ENCODE measurements at regions not wholly inside any gene's neighbourhood (a gene's known extent, or its start where the extent isn't known, plus 50 kb on each side); places are given as distances from the start of the nearest gene placed in this dataset.
A peak's percentile ranks its signal among the peaks of the same experiment; 100 is the strongest.
"Not testable (repeated sequence)": the region's sequence is repeated elsewhere in the genome, so short reads cannot be mapped to it uniquely, and the experiment has no call there.

- DNase-seq, result no peak
Measured at GRCh38 chr7:65317372-65317771, 56.3 kb upstream of the ZNF92 start.

- DNase-seq, result no peak
Measured at GRCh38 chr7:65310761-65311160, 62.9 kb upstream of the ZNF92 start.

GRCh38 chr7:65308300-65308678 lies 65.4 kb upstream of the ZNF92 start:
- DNase-seq, result no peak

- DNase-seq, result peak; percentile 55 to 59
Measured at GRCh38 chr7:65307651-65308299, 65.9 kb upstream of the ZNF92 start.

- DNase-seq, result no peak
Measured at GRCh38 chr7:65304175-65304574, 69.5 kb upstream of the ZNF92 start.

- no peak for DNase-seq
Measured at GRCh38 chr7:65302883-65303282, 70.8 kb upstream of the ZNF92 start.

- no peak for DNase-seq
Measured at GRCh38 chr7:65301007-65301406, 72.6 kb upstream of the ZNF92 start.

GRCh38 chr7:65295409-65295808 lies 78.2 kb upstream of the ZNF92 start:
- DNase-seq, result no peak

GRCh38 chr7:65290340-65290739 lies 83.3 kb upstream of the ZNF92 start:
- DNase-seq, result not testable (repeated sequence)

- DNase-seq, result no peak
Measured at GRCh38 chr7:65287023-65287422, 86.6 kb upstream of the ZNF92 start.

- DNase-seq, result no peak
Measured at GRCh38 chr7:65285906-65286864, 87.5 kb upstream of the ZNF92 start.

GRCh38 chr7:65285241-65285640 lies 88.4 kb upstream of the ZNF92 start:
- not testable (repeated sequence) for DNase-seq

- DNase-seq, result no peak
Measured at GRCh38 chr7:65279795-65280194, 93.9 kb upstream of the ZNF92 start.

- no peak for DNase-seq
Measured at GRCh38 chr7:65276822-65277221, 96.8 kb upstream of the ZNF92 start.

GRCh38 chr7:65271502-65271901 lies 102.2 kb upstream of the ZNF92 start:
- not testable (repeated sequence) for DNase-seq

- peak; percentile 76 to 79 for DNase-seq
Measured at GRCh38 chr7:65269150-65269856, 104.4 kb upstream of the ZNF92 start.

- DNase-seq, result no peak
Measured at GRCh38 chr7:65268782-65269149, 104.9 kb upstream of the ZNF92 start.

- no peak for DNase-seq
Measured at GRCh38 chr7:65265933-65266519, 107.6 kb upstream of the ZNF92 start.

- no peak for DNase-seq
Measured at GRCh38 chr7:65264258-65264657, 109.4 kb upstream of the ZNF92 start.

GRCh38 chr7:65260673-65261072 lies 113.0 kb upstream of the ZNF92 start:
- not testable (repeated sequence) for DNase-seq

GRCh38 chr7:65259864-65260525 lies 113.7 kb upstream of the ZNF92 start:
- not testable (repeated sequence) for DNase-seq

- no peak for DNase-seq
Measured at GRCh38 chr7:65254061-65254460, 119.6 kb upstream of the ZNF92 start.

All from activated T-cell treated with anti-CD3 and anti-CD28 coated beads, Interleukin-2, amount 50 U/mL, for 48 hours (primary cell).